B cell (primary cell): ENCODE measurements at regions not wholly inside any gene's neighbourhood (a gene's known extent, or its start where the extent isn't known, plus 50 kb on each side); places are given as distances from the start of the nearest gene placed in this dataset.

Experiments
- ATAC-seq: fragments of 200-7000 bp; cut with Tn5 transposase; one replicate; pipeline ENCODE4 v1.10.0; 2021; ENCODE audit warnings: low read depth, mild to moderate bottlenecking, moderate number of reproducible peaks, moderate library complexity
- CTCF ChIA-PET: fragments of 350-600 bp; sonication (Branson Sonifier 250); formaldehyde crosslinking; loops from one replicate; lab custom pipeline; 2021; ENCODE audit warnings: antibody characterized with exemption, inconsistent platforms; lab: Charles Lee
- POLR2A ChIA-PET: fragments of 350-600 bp; sonication (Branson Sonifier 250); formaldehyde crosslinking; loops from one replicate; lab custom pipeline; 2021; ENCODE audit warnings: antibody characterized with exemption; lab: Charles Lee
- DNase-seq: peaks from one replicate; pipeline ENCODE4 v3.0.0; 2013
- H2AFZ ChIP-seq: 2 replicates; pipeline ENCODE4 v1.6.1; 2012; ENCODE audit warnings: mild to moderate bottlenecking, low read depth, low read length; ENCODE audit not compliant: insufficient read depth, poor library complexity, severe bottlenecking
- H3K27ac ChIP-seq, 2 donors: 1 replicate in 1 of 2; 2 replicates in 1 of 2; pipeline ENCODE4 v1.5.1; 2012 to 2013; ENCODE audit warnings: low read length in 2 of 2, mild to moderate bottlenecking in 2 of 2, moderate library complexity in 1 of 2
- H3K27me3 ChIP-seq, 4 experiments: fragments of 200-600 bp in 1 of 4; sonication (generic) in 1 of 4; replicated peaks in 1 of 4; 1 replicate in 2 of 4; 2 replicates in 2 of 4; pipeline versions ENCODE4 v1.6.1 to v1.7.0; 2013 to 2016; ENCODE audit warnings: low read length in 3 of 4, mild to moderate bottlenecking in 2 of 4, mixed read lengths in 1 of 4, moderate library complexity in 1 of 4; ENCODE audit not compliant: insufficient read depth in 4 of 4, control insufficient read depth in 3 of 4; ENCODE audit errors: control extremely low read depth in 1 of 4
- H3K36me3 ChIP-seq, 2 experiments: replicated peaks in 1 of 2; 1 replicate in 1 of 2; 2 replicates in 1 of 2; pipeline versions ENCODE4 v1.6.1 to v1.7.1; 2013; ENCODE audit warnings: low read length in 1 of 2; ENCODE audit not compliant: insufficient read depth in 2 of 2, control insufficient read depth in 1 of 2; ENCODE audit errors: control extremely low read depth in 1 of 2, extremely low read depth in 1 of 2
- H3K4me1 ChIP-seq, 2 donors: fragments of 200-600 bp in 1 of 2; sonication (generic) in 1 of 2; 1 replicate in 1 of 2; 2 replicates in 1 of 2; pipeline versions ENCODE4 v1.5.1 to v1.6.1; 2013 to 2017; ENCODE audit warnings: low read length in 2 of 2; ENCODE audit not compliant: control insufficient read depth in 2 of 2, insufficient read depth in 2 of 2
- H3K4me2 ChIP-seq: replicated peaks from 2 replicates; pipeline ENCODE3; 2012; ENCODE audit warnings: mild to moderate bottlenecking, low read depth, low read length; ENCODE audit not compliant: poor library complexity, severe bottlenecking
- H3K4me3 ChIP-seq, 5 experiments: fragments of 200-600 bp in 1 of 5; sonication (generic) in 1 of 5; 1 replicate in 3 of 5; 2 replicates in 2 of 5; pipeline versions ENCODE4 v1.5.1 to v1.7.0; 2011 to 2016; ENCODE audit warnings: low read length in 4 of 5, mild to moderate bottlenecking in 4 of 5, low read depth in 2 of 5, control low read depth in 1 of 5, moderate library complexity in 1 of 5; ENCODE audit not compliant: insufficient read depth in 1 of 5; ENCODE audit errors: control extremely low read depth in 1 of 5, extremely low read depth in 1 of 5
- H3K79me2 ChIP-seq: fragments of 200-600 bp; sonication (generic); one replicate; pipeline ENCODE4 v1.6.0; 2016; ENCODE audit warnings: low read length; ENCODE audit not compliant: control insufficient read depth, insufficient read depth
- H3K9ac ChIP-seq: fragments of 200-600 bp; sonication (generic); 2 replicates; pipeline ENCODE4 v1.6.1; 2017; ENCODE audit warnings: mild to moderate bottlenecking, low read length, moderate library complexity
- H3K9me3 ChIP-seq, 3 donors: one replicate each; pipeline versions ENCODE4 v1.6.1 to v1.7.1; 2013; ENCODE audit warnings: low read length in 2 of 3; ENCODE audit not compliant: control insufficient read depth in 2 of 3, insufficient read depth in 1 of 3; ENCODE audit errors: control extremely low read depth in 1 of 3
- H4K20me1 ChIP-seq: 2 replicates; pipeline ENCODE4 v1.6.0; 2012; ENCODE audit warnings: mild to moderate bottlenecking, low read length; ENCODE audit not compliant: insufficient read depth, control insufficient read depth, poor library complexity, severe bottlenecking
- H3K27ac Mint-ChIP-seq: one replicate; pipeline ENCODE4 v1.8.0; 2021; ENCODE audit warnings: mixed read lengths
- H3K27me3 Mint-ChIP-seq: one replicate; pipeline ENCODE4 v1.8.0; 2021; ENCODE audit warnings: mixed read lengths
- H3K4me1 Mint-ChIP-seq: one replicate; pipeline ENCODE4 v1.8.0; 2021; ENCODE audit warnings: mixed read lengths
- H3K4me3 Mint-ChIP-seq: one replicate; pipeline ENCODE4 v1.8.0; 2021; ENCODE audit warnings: mixed read lengths
- H3K9me3 Mint-ChIP-seq: one replicate; pipeline ENCODE4 v1.8.0; 2022; ENCODE audit warnings: mixed read lengths; ENCODE audit not compliant: insufficient read depth
- CTCF ChIP-seq: fragments of 200-600 bp; IDR thresholded peaks from one replicate; pipeline ENCODE4 v1.8.0; 2022; ENCODE audit warnings: antibody characterized with exemption, mild to moderate bottlenecking
- EZH2 ChIP-seq: IDR thresholded peaks from 2 replicates; pipeline ENCODE4 v1.6.1; 2012; ENCODE audit warnings: borderline replicate concordance, low read depth, mild to moderate bottlenecking, moderate library complexity, low read length; ENCODE audit not compliant: insufficient read depth, poor library complexity, severe bottlenecking
- WGBS: methylation state at CpG from one replicate; pipeline ENCODE4 v1.1.5; 2013; ENCODE audit warnings: missing lambda C conversion rate; ENCODE audit not compliant: insufficient coverage; 5-methylcytosine and 5-hydroxymethylcytosine counted together
- intact Hi-C: fragments of 100-400 bp; cut with micrococcal nuclease; formaldehyde crosslinking; loops from one replicate; pipeline ENCODE4 v1.10.0; 2022

- ChIA-PET POLR2A (no interaction called here), CTCF (no interaction called here)
- Mint-ChIP-seq H3K27ac (no peak overlapping the region), H3K4me3 (no peak overlapping the region), H3K4me1 (peaks cover 7% of the 10 kb centered on the region), H3K9me3 (no peaks in the 10 kb centered on the region), H3K27me3 (peaks cover 5% of the 10 kb centered on the region)
- H3K36me3 ChIP-seq = no peaks in the 10 kb centered on the region
- H3K79me2 ChIP-seq = no peaks in the 10 kb centered on the region
- 98% methylated on average over 4 of the region's 6 CpGs for WGBS
- H3K4me2 ChIP-seq = no peak overlapping the region
- intact Hi-C loops = no loop called here
- no peaks in the 10 kb centered on the region for H3K9me3 ChIP-seq
- TF ChIP-seq CTCF (no peak), EZH2 (no peak)
- ATAC-seq (no peak), DNase-seq (no peak)
- no peak overlapping the region for H3K9ac ChIP-seq
- no peak overlapping the region for H3K27ac ChIP-seq
- H3K27me3 ChIP-seq = no peaks in the 10 kb centered on the region
- H2AFZ ChIP-seq = no peak overlapping the region
- no peak overlapping the region for H3K4me3 ChIP-seq
- H3K4me1 ChIP-seq = no peaks in the 10 kb centered on the region
- H4K20me1 ChIP-seq = no peaks in the 10 kb centered on the region
Observed at GRCh38 chr18:55133378-55133777, 174.1 kb upstream of the CCDC68 start.

DNA sequence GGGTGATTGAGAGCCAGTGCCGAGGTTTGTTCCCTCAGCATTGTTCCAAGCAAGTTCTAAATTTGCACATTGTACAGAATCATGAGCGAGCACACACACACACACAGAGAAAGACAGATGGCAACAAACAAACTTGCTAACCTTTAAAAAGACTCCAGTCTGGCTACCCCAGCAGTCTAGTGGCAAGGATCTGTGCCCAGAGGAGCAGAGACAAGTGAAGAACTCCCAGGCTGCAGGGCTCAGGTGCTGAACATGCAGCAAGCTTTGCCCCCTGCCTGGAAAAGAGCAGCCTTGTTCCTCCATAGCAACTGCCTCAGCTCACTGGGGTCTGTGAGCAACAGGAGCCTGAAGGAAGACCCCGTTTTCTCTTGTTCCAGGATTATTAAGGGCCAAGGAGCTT is 169.2 kb upstream of the CCDC68 start:
- CTCF ChIA-PET = no interaction called here
- POLR2A ChIA-PET = no interaction called here
- Histone ChIP-seq H3K27ac (no peak overlapping the region), H3K4me3 (no peak overlapping the region), H2AFZ (no peak overlapping the region), H3K79me2 (no peaks in the 10 kb centered on the region), H3K4me1 (no peaks in the 10 kb centered on the region), H3K27me3 (no peaks in the 10 kb centered on the region), H3K4me2 (no peak overlapping the region), H4K20me1 (no peaks in the 10 kb centered on the region), H3K9ac (no peak overlapping the region), H3K36me3 (no peaks in the 10 kb centered on the region), H3K9me3 (peaks cover 0 to 2% (median 0%) of the 10 kb centered on the region in 3 donors)
- H3K27me3 Mint-ChIP-seq = no peaks in the 10 kb centered on the region
- no peaks in the 10 kb centered on the region for H3K4me1 Mint-ChIP-seq
- no peak overlapping the region for H3K4me3 Mint-ChIP-seq
- peaks cover 2% of the 10 kb centered on the region for H3K9me3 Mint-ChIP-seq
- intact Hi-C loops = no loop called here
- H3K27ac Mint-ChIP-seq = no peak overlapping the region
- WGBS = 95% methylated on average over 2 of the region's 3 CpGs
- no peak for ATAC-seq
- no peak for DNase-seq
- no peak for TF ChIP-seq EZH2
- no peak for TF ChIP-seq CTCF
